NCI-H526 (cell line): ENCODE measurements at regions not wholly inside any gene's neighbourhood (a gene's known extent, or its start where the extent isn't known, plus 50 kb on each side); places are given as distances from the start of the nearest gene placed in this dataset.

Experiments
- DNase-seq, 2 experiments: peaks; one replicate each; lab custom pipeline; 2025; lab: John Stamatoyannopoulos, UW

DNA sequence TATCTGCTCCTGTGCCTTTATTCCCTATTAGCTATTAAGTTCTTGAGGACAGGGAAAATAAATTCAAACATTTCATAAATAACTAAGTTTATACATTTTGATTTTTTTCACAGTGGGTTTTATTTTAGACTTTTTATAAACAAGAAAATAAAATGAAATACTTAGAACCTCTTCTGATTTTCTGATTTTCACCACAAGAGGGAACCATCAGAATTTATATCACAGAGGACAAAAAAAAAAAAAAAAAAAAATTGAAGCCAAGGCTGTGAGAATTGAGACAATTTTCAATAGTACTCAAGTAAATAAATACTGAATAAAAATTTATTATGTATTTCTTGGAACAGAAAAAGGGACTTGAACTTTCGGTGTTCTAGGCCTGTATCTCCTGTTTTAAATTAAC lies 288.1 kb downstream of the SH3BGRL start:
- peak in 1 of 2 experiments; percentile 0 for DNase-seq

DNA sequence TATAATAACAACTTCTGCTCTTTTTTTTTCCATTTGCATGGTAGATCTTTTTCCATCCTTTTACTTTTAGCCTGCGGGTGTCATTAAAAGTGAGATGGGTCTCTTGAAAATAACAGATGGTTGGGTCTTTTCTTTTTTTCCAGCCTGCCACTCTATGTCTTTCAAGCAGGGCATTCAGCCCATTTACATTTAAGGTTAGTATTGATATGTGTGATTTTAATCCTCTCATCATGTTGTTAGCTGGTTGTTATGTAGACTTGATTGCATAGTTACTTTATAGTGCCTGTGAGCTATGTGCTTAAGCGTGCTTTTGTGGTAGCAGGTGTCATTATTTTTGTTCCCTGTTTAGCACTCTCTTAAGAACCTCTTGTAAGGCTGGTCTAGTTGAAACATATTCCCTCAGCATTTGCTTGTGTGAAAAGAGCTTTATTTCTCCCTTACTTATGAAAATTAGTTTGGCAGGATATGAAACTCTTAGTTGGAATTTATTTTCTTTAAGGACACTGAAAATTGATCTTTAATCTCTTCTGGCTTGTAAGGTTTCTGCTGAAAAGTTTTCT lies 326.1 kb downstream of the SH3BGRL start:
- no peak for DNase-seq

DNA sequence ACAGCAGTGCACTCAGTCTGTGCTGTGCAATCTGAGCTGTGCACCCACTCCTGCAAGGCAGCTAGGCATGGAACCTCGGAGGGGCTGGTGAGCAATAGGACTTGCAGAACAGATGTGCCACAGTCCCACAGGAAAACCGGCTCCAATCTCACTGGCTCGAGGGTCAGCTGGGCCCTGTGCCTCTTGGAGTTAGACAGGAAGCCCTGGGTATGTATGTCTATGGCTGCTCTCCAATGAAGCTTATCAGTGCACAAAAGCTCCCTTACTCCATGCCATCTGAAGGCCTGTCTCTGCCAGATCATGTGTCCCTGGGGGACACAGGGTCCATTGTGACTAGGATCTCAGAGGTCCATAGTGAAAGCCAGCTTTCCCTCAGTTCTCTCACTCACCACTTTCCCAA lies 335.8 kb downstream of the SH3BGRL start:
- no peak for DNase-seq

DNA sequence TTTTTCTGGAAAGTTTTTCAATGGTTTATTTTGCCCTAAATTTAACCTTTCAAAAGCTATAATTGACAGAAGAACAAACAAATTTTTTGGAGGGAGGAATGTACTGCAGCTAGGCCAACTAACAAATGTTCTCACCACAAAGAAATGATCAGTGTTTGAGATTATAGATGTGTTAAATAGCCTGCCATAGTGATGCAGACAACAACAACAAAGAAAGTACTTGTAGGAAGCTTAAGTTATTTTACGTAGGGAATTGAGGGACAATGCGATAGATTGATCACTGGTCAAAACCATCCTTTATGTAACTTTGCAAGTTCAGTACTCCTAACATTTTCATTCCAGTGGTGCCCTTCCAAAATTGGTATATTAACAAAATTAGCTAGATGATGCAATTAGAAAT lies 340.4 kb downstream of the SH3BGRL start:
- no peak for DNase-seq

DNA sequence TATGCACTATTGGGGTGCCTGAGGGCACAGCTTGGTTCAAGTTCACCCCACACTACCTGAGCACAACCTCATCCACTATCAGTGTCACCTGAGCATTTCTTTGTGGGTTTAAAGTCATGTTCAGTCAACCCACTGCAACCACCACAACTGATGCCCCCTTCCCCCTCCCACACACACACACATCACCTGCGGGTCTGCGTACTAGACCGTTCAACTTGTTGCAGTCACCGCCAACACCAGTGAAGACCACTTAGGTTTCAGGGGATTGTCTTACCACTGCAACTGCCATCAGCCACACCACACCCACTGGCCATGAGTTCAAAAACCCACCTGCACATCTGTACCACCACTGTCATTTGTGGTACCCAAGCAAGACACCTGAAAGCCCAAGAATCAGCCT lies 355.0 kb downstream of the SH3BGRL start:
- no peak for DNase-seq

DNA sequence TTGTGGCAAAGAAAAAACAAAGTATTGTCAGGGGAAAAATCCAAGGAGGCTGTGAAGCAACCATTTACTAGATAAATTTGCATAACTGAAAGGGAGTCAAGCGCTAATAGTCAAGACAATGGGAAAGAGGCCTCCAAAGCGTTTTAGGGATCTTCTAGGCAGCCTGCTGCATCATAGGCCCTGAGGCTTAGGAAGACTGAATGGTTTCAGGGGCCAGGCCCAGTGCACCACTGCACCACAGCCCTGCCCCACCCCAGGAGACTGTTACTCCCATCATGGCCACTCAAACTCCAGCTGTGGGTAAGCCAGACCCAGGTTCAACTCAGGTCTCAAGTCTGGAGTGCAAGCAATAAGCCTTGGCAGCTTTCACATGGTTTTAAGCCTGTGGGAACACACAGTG lies 362.9 kb downstream of the SH3BGRL start:
- DNase-seq = no peak

DNA sequence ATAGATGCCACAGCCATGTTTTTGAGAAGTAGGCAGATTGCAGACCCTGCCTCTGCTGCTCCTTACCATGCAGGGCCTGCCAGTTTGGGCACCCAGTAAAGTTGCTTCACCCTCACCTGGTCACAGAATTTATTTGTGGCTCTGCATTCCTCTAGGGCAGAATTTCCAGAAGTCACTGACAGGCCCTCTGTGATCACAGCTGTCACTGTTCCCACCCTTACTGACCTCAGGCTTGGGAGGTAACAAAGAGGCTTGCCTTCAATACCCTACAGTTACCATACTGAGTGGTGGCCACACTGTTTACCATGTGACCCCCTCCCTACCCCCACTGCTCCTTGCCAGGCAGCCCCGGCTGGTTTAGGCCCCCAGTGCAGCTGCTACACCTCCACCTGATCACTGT lies 375.1 kb downstream of the SH3BGRL start:
- DNase-seq = no peak

DNA sequence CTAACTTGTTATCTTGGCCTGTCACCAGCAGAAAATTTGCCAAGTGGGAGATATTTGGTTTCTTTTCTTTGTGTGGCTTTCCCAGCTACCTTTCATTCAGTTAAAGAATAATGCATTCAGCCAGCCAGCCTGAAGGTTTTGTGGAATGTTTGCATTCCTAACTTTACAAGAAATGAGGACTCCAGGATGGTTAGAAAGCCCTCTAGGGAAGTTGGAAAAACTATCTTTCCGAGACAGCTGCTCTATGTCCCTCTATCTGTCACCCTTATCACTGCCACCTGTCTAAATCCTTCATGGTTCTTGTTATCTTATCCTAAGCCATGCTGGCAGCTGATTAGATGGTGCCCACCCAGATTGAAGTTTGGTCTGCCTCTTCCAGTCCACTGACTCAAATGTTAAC lies 384.2 kb downstream of the SH3BGRL start:
- DNase-seq = no peak

DNA sequence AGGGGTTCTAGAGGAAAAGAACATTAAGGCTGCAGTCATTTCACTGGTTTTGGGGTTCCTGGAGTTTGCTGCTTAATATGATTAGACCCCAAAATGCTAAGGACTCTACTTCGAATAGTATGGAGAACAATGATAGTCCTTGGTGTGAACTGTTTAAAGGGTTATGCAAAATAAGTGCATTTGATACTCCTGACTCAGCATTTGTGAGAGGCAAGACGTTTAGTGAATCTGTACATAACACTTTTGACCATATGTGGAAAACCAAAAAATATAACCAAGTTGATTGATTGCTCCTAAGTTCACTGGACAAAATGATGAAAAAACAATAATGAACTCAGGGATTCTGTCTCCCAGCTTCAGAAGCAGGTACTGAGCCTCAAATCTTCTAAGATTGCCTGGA lies 414.1 kb downstream of the SH3BGRL start:
- DNase-seq = no peak

DNA sequence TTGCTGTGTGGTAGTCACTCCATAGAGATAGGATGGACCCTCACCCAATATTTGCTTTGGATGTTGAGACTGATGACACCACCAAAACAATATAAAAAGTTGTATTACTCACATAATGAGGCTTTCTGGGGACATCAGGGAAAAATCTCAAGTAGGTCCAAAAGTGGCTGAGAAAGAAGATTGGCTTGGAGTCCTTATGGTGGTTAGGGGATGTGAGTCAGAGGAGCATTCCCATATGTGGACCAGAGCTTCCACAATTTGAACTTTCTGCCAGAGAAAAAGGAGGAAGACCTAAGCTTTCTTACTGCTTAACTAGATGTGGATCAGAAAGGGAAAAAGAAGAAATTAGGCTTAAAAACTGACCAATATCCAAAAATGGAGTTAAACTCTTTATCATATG lies 460.5 kb downstream of the SH3BGRL start:
- no peak for DNase-seq

DNA sequence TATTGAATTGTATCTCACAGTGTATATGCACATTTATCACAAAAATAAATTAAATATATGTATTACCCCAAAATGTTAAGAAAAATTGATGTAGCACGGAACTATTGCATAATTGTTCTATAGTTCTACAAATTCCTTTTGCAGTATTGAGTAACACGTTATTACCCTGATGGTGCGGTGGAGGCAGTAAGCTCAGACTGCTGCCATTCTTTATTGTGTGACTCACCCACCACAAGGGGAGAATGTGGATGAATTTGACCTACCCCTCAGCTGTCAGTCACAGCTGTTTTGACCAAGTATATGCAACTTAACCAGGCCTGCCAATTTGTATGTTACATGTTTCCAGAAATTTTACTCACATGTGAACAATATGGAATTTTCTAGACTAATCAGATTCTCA lies 506.6 kb downstream of the SH3BGRL start:
- DNase-seq = no peak

DNA sequence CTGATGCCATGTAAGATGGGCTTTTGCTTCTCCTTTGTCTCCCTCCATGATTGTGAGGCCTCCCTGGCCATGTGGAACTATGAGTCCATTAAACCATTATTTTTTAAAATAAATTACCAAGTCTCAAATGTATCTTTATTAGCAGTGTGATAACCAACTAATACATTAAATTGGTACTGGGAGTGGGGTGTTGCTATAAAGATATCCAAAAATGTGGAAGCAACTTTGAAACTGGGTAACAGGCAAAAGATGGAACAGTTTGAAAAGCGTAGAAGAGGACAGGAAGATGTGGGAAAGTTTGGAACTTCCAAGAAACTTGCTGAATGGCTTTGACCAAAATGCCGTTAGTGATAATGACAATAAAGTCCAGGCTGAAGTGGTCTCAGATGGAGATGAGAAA lies 526.7 kb downstream of the SH3BGRL start:
- DNase-seq = no peak

DNA sequence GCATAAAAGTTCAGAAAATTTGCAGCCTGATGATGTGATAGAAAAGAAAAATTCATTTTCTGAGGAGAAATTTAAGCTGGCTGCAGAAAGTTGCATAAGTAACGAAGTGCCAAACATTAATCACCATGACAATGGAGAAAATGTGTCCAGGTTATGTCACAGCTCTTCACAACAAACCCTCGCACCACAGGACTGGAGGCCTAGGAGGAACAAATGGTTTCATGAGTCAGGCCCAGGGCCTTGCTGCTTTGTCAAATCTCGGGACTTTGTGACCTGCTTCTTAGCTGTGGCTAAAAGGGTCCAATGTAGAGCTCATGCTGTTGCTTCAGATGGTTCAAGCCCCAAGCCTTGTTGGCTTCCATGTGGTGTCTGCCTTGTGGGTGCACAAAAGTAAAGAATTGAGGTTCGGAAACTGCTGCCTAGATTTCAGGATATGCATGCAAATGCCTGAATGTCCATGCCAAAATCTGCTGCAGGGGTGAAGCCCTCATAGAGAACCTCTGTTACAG lies 527.4 kb downstream of the SH3BGRL start:
- no peak for DNase-seq

DNA sequence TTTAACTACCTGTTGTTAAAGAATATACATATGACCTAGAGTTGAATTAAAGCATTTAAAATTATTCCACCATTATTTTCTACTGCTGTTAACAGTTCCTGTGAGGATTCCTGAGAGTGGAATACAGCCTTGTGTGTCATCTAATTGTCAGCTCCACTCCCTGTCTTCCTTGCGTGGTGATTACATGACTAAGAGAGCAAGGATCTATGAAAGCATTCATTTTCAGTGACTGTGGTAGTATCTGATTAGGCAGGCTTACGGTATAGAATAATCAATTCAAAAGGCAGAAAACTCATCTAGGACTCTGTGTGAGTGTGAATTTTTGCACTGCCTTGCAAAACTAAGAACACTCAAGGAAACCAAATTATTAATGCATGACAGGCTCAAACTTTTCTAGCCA lies 577.8 kb downstream of the SH3BGRL start:
- no peak for DNase-seq

DNA sequence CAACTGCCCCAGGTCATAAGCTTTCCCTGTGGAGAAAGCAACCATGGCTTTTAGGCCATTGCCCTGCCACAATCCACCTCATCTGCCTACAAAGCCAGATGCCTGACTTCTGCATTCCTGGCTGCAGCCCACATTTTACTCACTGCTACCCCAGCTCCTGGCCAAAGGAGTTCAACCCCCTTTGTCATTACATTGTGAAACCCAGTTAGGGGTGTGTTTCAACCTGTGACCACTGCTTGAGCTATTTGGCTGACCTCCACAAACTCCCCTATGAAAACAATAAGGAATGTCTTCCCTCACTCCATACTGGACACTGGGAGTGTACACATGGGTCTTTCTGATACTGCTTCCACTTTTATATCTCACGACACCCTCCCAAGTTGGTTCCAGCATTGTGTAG lies 589.2 kb downstream of the SH3BGRL start:
- DNase-seq = no peak
